HG03135 (cell line): ENCODE measurements at regions not wholly inside any gene's neighbourhood (a gene's known extent, or its start where the extent isn't known, plus 50 kb on each side); places are given as distances from the start of the nearest gene placed in this dataset.

Experiments used
- ATAC-seq: cut with Tn5 transposase; IDR thresholded peaks from one replicate; pipeline ENCODE4 v1.9.1; 2021; ENCODE audit warnings: mild to moderate bottlenecking, moderate library complexity; ENCODE audit not compliant: unreplicated experiment

DNA sequence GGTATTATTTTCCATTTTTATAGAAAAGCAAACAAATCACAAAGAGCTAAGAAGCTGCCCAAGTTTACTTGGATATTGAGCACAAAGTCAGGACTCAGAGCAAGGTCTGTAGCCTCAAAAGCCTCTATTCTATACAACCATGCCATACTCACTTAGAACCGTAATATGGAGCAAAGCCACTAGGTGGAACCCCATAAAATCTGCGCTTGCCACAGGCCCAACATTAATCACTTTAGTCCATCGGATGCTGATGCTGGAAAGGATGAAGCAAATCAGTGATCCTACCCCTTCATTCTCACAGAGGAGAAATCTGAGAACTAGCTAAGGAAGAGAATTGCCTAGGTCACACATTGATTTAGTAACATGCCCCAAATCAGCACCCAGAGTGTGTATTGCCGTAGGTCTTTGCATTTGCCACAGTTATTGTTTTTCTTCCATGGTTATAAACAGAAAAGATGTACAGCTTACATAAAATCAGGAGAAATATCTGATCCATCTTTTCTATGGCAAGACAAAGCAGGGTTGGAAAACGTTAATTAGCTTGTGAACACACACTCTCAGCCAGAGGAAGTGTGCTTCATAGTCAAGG lies 56.7 kb upstream of the RAB38 start:
- ATAC-seq: peak; percentile 85

DNA sequence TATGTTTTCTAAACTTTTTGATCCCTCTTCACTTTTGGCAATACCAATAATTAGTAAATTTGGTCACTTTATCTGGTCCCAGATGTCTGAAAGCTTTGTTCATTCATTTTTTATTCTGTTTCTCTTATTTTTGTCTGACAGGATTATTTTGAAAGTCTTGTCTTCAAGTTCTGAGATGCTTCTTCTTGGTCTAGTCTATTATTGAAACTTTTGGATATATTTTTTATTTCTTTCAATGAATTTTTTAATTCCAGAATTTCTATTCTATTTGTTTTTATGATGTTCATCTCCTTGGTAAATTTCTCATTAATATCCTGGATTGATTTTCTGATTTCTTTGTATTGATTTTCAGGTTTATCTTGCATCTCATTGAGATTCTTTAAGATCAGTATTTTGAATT lies 54.1 kb upstream of the RAB38 start:
- no peak for ATAC-seq
